ENCODE measurements at regions not wholly inside any gene's neighbourhood (a gene's known extent, or its start where the extent isn't known, plus 50 kb on each side); places are given as distances from the start of the nearest gene placed in this dataset.
"Not testable (repeated sequence)": the region's sequence is repeated elsewhere in the genome, so short reads cannot be mapped to it uniquely, and the experiment has no call there.

DNA sequence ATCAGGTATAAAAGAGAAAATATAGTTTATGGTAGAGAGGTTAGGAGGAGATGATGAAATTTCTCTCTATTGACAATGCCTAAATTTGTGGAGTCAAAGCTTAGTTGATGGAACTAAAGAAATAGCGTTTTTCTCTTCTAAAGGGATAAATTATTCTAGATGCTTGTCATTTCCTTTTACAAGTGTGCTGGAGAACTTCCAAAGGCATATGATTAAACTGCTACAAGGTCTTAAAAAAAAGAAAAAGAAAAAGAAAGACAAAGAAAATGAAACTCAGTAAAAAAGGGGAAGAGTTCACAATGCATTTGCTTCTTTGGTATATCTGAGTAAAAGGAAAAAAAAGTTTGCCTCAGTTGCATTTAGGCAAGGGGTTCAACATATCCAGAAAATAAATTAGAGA lies 499.8 kb upstream of the PTCHD4 start:
- Histone ChIP-seq H3K27me3 (no peaks in the 10 kb centered on the region), H3K36me3 (no peaks in the 10 kb centered on the region), H3K27ac (no peak overlapping the region), H3K9me3 (no peaks in the 10 kb centered on the region), H3K4me1 (no peaks in the 10 kb centered on the region), H3K4me3 (no peak overlapping the region)
- intact Hi-C loops (cut with DNase I; ENCODE audit: low total_unique reads): no loop called here
- DNase-seq (ENCODE audit: low spot score in 2 of 2): no peak
- TF ChIP-seq POLR2AphosphoS5 (IDR thresholded peaks at IDR 0.05) (no peak), POLR2A (IDR thresholded peaks at IDR 0.05) (no peak)
- TF ChIP-seq, protein P1, sequence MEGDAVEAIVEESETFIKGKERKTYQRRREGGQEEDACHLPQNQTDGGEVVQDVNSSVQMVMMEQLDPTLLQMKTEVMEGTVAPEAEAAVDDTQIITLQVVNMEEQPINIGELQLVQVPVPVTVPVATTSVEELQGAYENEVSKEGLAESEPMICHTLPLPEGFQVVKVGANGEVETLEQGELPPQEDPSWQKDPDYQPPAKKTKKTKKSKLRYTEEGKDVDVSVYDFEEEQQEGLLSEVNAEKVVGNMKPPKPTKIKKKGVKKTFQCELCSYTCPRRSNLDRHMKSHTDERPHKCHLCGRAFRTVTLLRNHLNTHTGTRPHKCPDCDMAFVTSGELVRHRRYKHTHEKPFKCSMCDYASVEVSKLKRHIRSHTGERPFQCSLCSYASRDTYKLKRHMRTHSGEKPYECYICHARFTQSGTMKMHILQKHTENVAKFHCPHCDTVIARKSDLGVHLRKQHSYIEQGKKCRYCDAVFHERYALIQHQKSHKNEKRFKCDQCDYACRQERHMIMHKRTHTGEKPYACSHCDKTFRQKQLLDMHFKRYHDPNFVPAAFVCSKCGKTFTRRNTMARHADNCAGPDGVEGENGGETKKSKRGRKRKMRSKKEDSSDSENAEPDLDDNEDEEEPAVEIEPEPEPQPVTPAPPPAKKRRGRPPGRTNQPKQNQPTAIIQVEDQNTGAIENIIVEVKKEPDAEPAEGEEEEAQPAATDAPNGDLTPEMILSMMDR (IDR thresholded peaks at IDR 0.05): no peak

DNA sequence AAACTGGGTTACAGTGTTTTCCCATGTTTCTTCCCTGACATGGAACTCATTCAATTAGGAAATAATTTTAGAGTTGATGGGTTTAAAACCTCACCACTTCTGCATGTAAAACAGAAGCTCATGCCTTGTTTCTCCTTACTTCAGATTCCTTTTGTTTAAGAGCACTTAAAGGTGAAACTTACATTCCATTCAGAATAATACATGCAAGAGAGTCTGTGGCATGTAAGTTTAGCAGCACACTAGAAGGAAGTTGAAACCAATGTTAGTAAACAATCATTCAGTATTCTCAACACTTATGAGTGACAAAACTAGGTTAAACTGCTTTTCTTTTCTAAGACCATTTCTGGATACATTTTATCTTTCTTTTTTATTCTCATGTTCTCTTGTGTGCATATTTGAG lies 495.6 kb upstream of the PTCHD4 start:
- Histone ChIP-seq H3K36me3 (no peaks in the 10 kb centered on the region), H3K27ac (no peak overlapping the region), H3K9me3 (no peaks in the 10 kb centered on the region), H3K4me1 (no peaks in the 10 kb centered on the region), H3K4me3 (no peak overlapping the region), H3K27me3 (no peaks in the 10 kb centered on the region)
- DNase-seq (ENCODE audit: low spot score in 2 of 2): no peak
- no peak for TF ChIP-seq POLR2A (IDR thresholded peaks at IDR 0.05)
- TF ChIP-seq, protein P1 (IDR thresholded peaks at IDR 0.05): no peak
- no peak for TF ChIP-seq POLR2AphosphoS5 (IDR thresholded peaks at IDR 0.05)
- intact Hi-C loops (cut with DNase I; ENCODE audit: low total_unique reads): no loop called here

DNA sequence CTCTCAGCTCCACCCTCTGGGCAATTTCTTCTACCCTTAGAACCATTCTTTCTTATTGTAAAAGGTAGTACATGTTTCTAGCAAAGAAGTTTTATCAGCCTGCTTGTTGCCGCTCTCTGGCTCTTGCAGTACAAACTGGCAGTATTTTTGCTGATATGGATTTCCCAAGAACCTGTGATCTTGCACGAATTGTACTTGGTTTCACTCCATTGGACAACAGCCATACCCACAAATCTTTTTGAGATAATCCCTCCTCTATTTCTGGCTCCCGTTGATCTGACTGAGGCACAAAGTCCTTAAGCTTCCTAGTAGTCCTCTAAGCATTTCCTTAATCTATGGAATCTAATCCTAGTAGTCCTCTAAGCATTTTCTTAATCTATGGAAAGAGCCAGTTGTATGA lies 487.0 kb upstream of the PTCHD4 start:
- H3K27me3 ChIP-seq: no peaks in the 10 kb centered on the region
- H3K9me3 ChIP-seq: no peaks in the 10 kb centered on the region
- H3K4me1 ChIP-seq: no peaks in the 10 kb centered on the region
- TF ChIP-seq, protein P1 (IDR thresholded peaks at IDR 0.05): no peak
- TF ChIP-seq POLR2A (IDR thresholded peaks at IDR 0.05) (no peak), POLR2AphosphoS5 (IDR thresholded peaks at IDR 0.05) (no peak)
- H3K27ac ChIP-seq: no peak overlapping the region
- H3K36me3 ChIP-seq: no peaks in the 10 kb centered on the region
- intact Hi-C loops (cut with DNase I; ENCODE audit: low total_unique reads): no loop called here
- H3K4me3 ChIP-seq: no peak overlapping the region
- DNase-seq (ENCODE audit: low spot score in 2 of 2): no peak

DNA sequence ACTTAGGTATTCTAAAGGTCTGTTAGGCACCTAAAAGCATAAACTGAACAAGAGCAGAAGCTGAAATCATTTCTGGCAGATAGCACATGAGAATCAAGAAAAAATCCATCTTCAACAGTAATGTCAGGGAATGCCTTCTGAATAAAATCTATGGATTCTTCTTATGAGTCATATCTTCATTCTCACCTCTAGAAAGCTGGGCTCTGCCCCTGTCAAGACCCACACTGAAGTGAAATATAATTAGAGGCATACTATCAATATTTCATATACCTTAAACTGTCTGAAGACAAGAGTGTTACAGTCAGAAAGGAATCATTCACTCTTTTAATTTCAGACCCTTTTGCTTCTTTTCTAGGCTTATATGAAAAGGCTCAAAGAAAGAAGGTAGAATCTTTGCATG lies 485.8 kb upstream of the PTCHD4 start:
- Histone ChIP-seq H3K36me3 (no peaks in the 10 kb centered on the region), H3K4me3 (no peak overlapping the region), H3K4me1 (no peaks in the 10 kb centered on the region), H3K27ac (no peak overlapping the region), H3K27me3 (no peaks in the 10 kb centered on the region), H3K9me3 (no peaks in the 10 kb centered on the region)
- intact Hi-C loops (cut with DNase I; ENCODE audit: low total_unique reads): no loop called here
- TF ChIP-seq, protein P1 (IDR thresholded peaks at IDR 0.05): no peak
- TF ChIP-seq POLR2A (IDR thresholded peaks at IDR 0.05): no peak
- TF ChIP-seq POLR2AphosphoS5 (IDR thresholded peaks at IDR 0.05): no peak
- DNase-seq (ENCODE audit: low spot score in 2 of 2): no peak

DNA sequence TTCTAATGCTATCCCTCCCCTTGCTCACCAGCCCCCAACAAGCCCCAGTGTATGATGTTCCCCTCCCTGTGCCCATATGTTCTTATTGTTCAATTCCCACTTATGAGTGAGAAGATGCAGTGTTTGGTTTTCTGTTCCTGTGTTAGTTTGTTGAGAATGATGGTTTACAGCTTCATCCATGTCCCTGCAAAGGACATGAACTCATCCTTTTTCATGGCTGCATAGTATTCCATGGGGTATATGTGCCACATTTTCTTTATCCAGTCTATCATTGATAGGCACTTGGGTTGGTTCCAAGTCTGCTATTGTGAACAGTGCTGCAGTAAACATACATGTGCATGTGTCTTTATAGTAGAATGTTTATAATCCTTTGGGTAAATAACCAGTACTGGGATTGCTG lies 480.2 kb upstream of the PTCHD4 start:
- peaks cover 7 to 13% of the 10 kb centered on the region in 2 donors for H3K9me3 ChIP-seq
- H3K27ac ChIP-seq; DNase-seq (ENCODE audit: low spot score in 2 of 2); H3K36me3 ChIP-seq; H3K4me1 ChIP-seq; intact Hi-C loops (cut with DNase I; ENCODE audit: low total_unique reads); H3K27me3 ChIP-seq; H3K4me3 ChIP-seq: not testable (repeated sequence)

DNA sequence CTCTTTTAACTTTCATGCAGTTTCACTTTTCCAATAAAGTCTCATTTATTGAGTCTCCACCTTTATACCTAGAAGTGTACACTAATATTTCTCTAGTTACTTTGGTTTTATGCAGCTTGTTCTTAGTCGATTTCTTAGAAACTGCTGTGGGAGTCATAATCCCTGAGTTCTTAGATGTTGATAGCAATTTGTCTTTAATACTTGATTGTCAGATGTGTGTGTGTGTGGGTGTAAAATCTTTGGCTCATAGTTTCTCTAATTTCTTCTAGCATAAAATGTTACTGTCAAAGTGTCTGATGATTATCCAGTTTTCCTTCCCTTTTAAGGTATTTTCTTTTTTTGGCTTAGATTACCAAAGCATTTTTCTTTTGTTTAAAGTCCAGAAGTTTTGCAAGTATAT lies 473.8 kb upstream of the PTCHD4 start:
- no peaks in the 10 kb centered on the region for H3K4me1 ChIP-seq
- H3K9me3 ChIP-seq: no peaks in the 10 kb centered on the region
- no peak overlapping the region for H3K4me3 ChIP-seq
- no peak overlapping the region for H3K27ac ChIP-seq
- DNase-seq (ENCODE audit: low spot score in 2 of 2): no peak
- intact Hi-C loops (cut with DNase I; ENCODE audit: low total_unique reads): no loop called here
- TF ChIP-seq POLR2A (IDR thresholded peaks at IDR 0.05) (no peak), POLR2AphosphoS5 (IDR thresholded peaks at IDR 0.05) (no peak)
- TF ChIP-seq, protein P1 (IDR thresholded peaks at IDR 0.05): no peak
- no peaks in the 10 kb centered on the region for H3K36me3 ChIP-seq
- H3K27me3 ChIP-seq: no peaks in the 10 kb centered on the region
